ENCODE measurements at regions not wholly inside any gene's neighbourhood (a gene's known extent, or its start where the extent isn't known, plus 50 kb on each side); places are given as distances from the start of the nearest gene placed in this dataset.

DNA sequence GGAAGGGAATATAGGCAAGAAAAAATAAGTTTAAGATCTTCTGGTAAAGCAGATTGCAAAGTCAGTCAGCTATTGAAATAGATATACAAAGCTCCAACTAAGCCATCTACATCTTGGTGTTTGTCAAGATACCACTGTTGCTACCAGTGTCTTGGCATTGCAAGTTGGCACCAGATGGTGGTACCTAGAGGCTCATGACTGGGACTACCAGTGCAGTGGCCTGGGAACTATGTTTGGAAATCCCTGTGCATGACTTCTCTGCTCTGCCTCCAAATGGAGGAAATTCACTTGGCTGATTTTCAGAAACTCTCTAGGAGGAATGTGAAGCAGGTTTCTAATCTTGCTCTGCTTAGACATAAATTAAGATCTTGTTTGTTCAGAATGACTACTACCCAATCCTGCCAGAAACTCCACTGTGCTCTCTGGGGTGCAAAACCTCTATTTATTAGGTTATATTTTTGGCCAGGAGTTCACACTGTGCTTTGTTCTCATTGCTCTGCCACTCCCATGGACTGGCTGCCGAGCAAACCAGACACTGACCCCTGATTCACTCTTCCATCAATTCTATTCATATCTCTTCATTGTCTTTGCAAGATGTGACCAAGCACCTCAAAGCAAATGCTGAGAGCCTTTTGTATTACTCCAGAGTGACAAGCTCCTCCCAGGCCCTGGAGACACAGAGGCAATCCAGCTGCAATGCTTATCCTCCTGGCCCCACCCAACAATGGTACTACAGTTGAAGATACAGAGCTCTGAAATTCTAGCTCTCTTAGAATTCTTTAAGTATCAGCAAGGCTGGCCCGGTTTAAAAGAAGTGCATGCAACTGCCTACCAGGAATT, 272.3 kb upstream of the FGF16 start:
- no peak overlapping the region for H2AFZ ChIP-seq (ENCODE audit: low read length)
- in situ Hi-C loops (cut with HindIII; ENCODE audit: extremely low pct_ligation_motif_present, low pct_unique_long_range_greater_than_20kb), result no loop called here
- TF ChIP-seq CSRNP1 (CRISPR knock-in tag; IDR thresholded peaks at IDR 0.05) (no peak), NONO (IDR thresholded peaks at IDR 0.05) (no peak), NONO (CRISPR knock-in tag; conservative IDR thresholded peaks at IDR 0.05) (no peak), CEBPG (CRISPR knock-in tag; IDR thresholded peaks at IDR 0.05) (no peak), MTERF4 (CRISPR knock-in tag; IDR thresholded peaks at IDR 0.05) (no peak), FOXA1 (IDR thresholded peaks at IDR 0.05) (no peak), FOXA1 (CRISPR knock-in tag; IDR thresholded peaks at IDR 0.05) (no peak)
- H3K9ac ChIP-seq (ENCODE audit: insufficient read depth, low read depth, low read length), result no peak overlapping the region
- H3K27me3 ChIP-seq (ENCODE audit: control insufficient read depth in 1 of 2, insufficient read depth in 2 of 2, low read length in 2 of 2), result no peaks in the 10 kb centered on the region
- ChIA-PET POLR2A (no interaction called here), CTCF (ENCODE audit: low intra/inter-chr PET ratio, low total read pairs) (no interaction called here)
- no peaks in the 10 kb centered on the region for H3K79me2 ChIP-seq (ENCODE audit: insufficient read depth, low read length)
- no peak overlapping the region for H3K4me2 ChIP-seq (ENCODE audit: low read depth, low read length)
- H3K4me3 ChIP-seq (replicated peaks in 1 of 3; ENCODE audit: insufficient read depth in 1 of 3, low read depth in 2 of 3, low read length in 3 of 3), result no peak overlapping the region
- DNase-seq (ENCODE audit: low spot score), result no peak
- intact Hi-C loops (cut with micrococcal nuclease; ENCODE audit: unreplicated experiment), result no loop called here
- 7% methylated on average over 2 of the region's 2 CpGs for WGBS (ENCODE audit: low lambda C conversion rate)
- H3K27ac ChIP-seq (ENCODE audit: extremely low read length, insufficient read depth, low read length), result no peak overlapping the region
- H3K9me3 ChIP-seq (ENCODE audit: low read length), result no peaks in the 10 kb centered on the region
- H4K20me1 ChIP-seq (ENCODE audit: insufficient read depth, low read length), result no peaks in the 10 kb centered on the region
- no TSS peak for BruUV-seq (replicated peaks)
- no peak for ATAC-seq
- H3K36me3 ChIP-seq (replicated peaks in 1 of 2; ENCODE audit: control insufficient read depth in 1 of 2, insufficient read depth in 2 of 2, low read length in 2 of 2), result no peaks in the 10 kb centered on the region
- H3K4me1 ChIP-seq (ENCODE audit: insufficient read depth, low read length), result no peaks in the 10 kb centered on the region
- no peak for FAIRE-seq
